B cell (primary cell): ENCODE measurements at regions not wholly inside any gene's neighbourhood (a gene's known extent, or its start where the extent isn't known, plus 50 kb on each side); places are given as distances from the start of the nearest gene placed in this dataset.

Source experiments
- ATAC-seq: fragments of 200-7000 bp; cut with Tn5 transposase; one replicate; pipeline ENCODE4 v1.10.0; 2021; ENCODE audit warnings: low read depth, mild to moderate bottlenecking, moderate number of reproducible peaks, moderate library complexity
- CTCF ChIA-PET: fragments of 350-600 bp; sonication (Branson Sonifier 250); formaldehyde crosslinking; loops from one replicate; lab custom pipeline; 2021; ENCODE audit warnings: antibody characterized with exemption, inconsistent platforms; lab: Charles Lee
- POLR2A ChIA-PET: fragments of 350-600 bp; sonication (Branson Sonifier 250); formaldehyde crosslinking; loops from one replicate; lab custom pipeline; 2021; ENCODE audit warnings: antibody characterized with exemption; lab: Charles Lee
- DNase-seq: peaks from one replicate; pipeline ENCODE4 v3.0.0; 2013
- H2AFZ ChIP-seq: 2 replicates; pipeline ENCODE4 v1.6.1; 2012; ENCODE audit warnings: mild to moderate bottlenecking, low read depth, low read length; ENCODE audit not compliant: insufficient read depth, poor library complexity, severe bottlenecking
- H3K27ac ChIP-seq, 2 donors: 1 replicate in 1 of 2; 2 replicates in 1 of 2; pipeline ENCODE4 v1.5.1; 2012 to 2013; ENCODE audit warnings: low read length in 2 of 2, mild to moderate bottlenecking in 2 of 2, moderate library complexity in 1 of 2
- H3K27me3 ChIP-seq, 4 experiments: fragments of 200-600 bp in 1 of 4; sonication (generic) in 1 of 4; replicated peaks in 1 of 4; 1 replicate in 2 of 4; 2 replicates in 2 of 4; pipeline versions ENCODE4 v1.6.1 to v1.7.0; 2013 to 2016; ENCODE audit warnings: low read length in 3 of 4, mild to moderate bottlenecking in 2 of 4, mixed read lengths in 1 of 4, moderate library complexity in 1 of 4; ENCODE audit not compliant: insufficient read depth in 4 of 4, control insufficient read depth in 3 of 4; ENCODE audit errors: control extremely low read depth in 1 of 4
- H3K36me3 ChIP-seq, 2 experiments: replicated peaks in 1 of 2; 1 replicate in 1 of 2; 2 replicates in 1 of 2; pipeline versions ENCODE4 v1.6.1 to v1.7.1; 2013; ENCODE audit warnings: low read length in 1 of 2; ENCODE audit not compliant: insufficient read depth in 2 of 2, control insufficient read depth in 1 of 2; ENCODE audit errors: control extremely low read depth in 1 of 2, extremely low read depth in 1 of 2
- H3K4me1 ChIP-seq, 2 donors: fragments of 200-600 bp in 1 of 2; sonication (generic) in 1 of 2; 1 replicate in 1 of 2; 2 replicates in 1 of 2; pipeline versions ENCODE4 v1.5.1 to v1.6.1; 2013 to 2017; ENCODE audit warnings: low read length in 2 of 2; ENCODE audit not compliant: control insufficient read depth in 2 of 2, insufficient read depth in 2 of 2
- H3K4me2 ChIP-seq: replicated peaks from 2 replicates; pipeline ENCODE3; 2012; ENCODE audit warnings: mild to moderate bottlenecking, low read depth, low read length; ENCODE audit not compliant: poor library complexity, severe bottlenecking
- H3K4me3 ChIP-seq, 5 experiments: fragments of 200-600 bp in 1 of 5; sonication (generic) in 1 of 5; 1 replicate in 3 of 5; 2 replicates in 2 of 5; pipeline versions ENCODE4 v1.5.1 to v1.7.0; 2011 to 2016; ENCODE audit warnings: low read length in 4 of 5, mild to moderate bottlenecking in 4 of 5, low read depth in 2 of 5, control low read depth in 1 of 5, moderate library complexity in 1 of 5; ENCODE audit not compliant: insufficient read depth in 1 of 5; ENCODE audit errors: control extremely low read depth in 1 of 5, extremely low read depth in 1 of 5
- H3K79me2 ChIP-seq: fragments of 200-600 bp; sonication (generic); one replicate; pipeline ENCODE4 v1.6.0; 2016; ENCODE audit warnings: low read length; ENCODE audit not compliant: control insufficient read depth, insufficient read depth
- H3K9ac ChIP-seq: fragments of 200-600 bp; sonication (generic); 2 replicates; pipeline ENCODE4 v1.6.1; 2017; ENCODE audit warnings: mild to moderate bottlenecking, low read length, moderate library complexity
- H3K9me3 ChIP-seq, 3 donors: one replicate each; pipeline versions ENCODE4 v1.6.1 to v1.7.1; 2013; ENCODE audit warnings: low read length in 2 of 3; ENCODE audit not compliant: control insufficient read depth in 2 of 3, insufficient read depth in 1 of 3; ENCODE audit errors: control extremely low read depth in 1 of 3
- H4K20me1 ChIP-seq: 2 replicates; pipeline ENCODE4 v1.6.0; 2012; ENCODE audit warnings: mild to moderate bottlenecking, low read length; ENCODE audit not compliant: insufficient read depth, control insufficient read depth, poor library complexity, severe bottlenecking
- H3K27ac Mint-ChIP-seq: one replicate; pipeline ENCODE4 v1.8.0; 2021; ENCODE audit warnings: mixed read lengths
- H3K27me3 Mint-ChIP-seq: one replicate; pipeline ENCODE4 v1.8.0; 2021; ENCODE audit warnings: mixed read lengths
- H3K4me1 Mint-ChIP-seq: one replicate; pipeline ENCODE4 v1.8.0; 2021; ENCODE audit warnings: mixed read lengths
- H3K4me3 Mint-ChIP-seq: one replicate; pipeline ENCODE4 v1.8.0; 2021; ENCODE audit warnings: mixed read lengths
- H3K9me3 Mint-ChIP-seq: one replicate; pipeline ENCODE4 v1.8.0; 2022; ENCODE audit warnings: mixed read lengths; ENCODE audit not compliant: insufficient read depth
- EZH2 ChIP-seq: IDR thresholded peaks from 2 replicates; pipeline ENCODE4 v1.6.1; 2012; ENCODE audit warnings: borderline replicate concordance, low read depth, mild to moderate bottlenecking, moderate library complexity, low read length; ENCODE audit not compliant: insufficient read depth, poor library complexity, severe bottlenecking
- WGBS: methylation state at CpG from one replicate; pipeline ENCODE4 v1.1.5; 2013; ENCODE audit warnings: missing lambda C conversion rate; ENCODE audit not compliant: insufficient coverage; 5-methylcytosine and 5-hydroxymethylcytosine counted together
- intact Hi-C: fragments of 100-400 bp; cut with micrococcal nuclease; formaldehyde crosslinking; loops from one replicate; pipeline ENCODE4 v1.10.0; 2022
- TF ChIP-seq, protein P1 (sequence below): fragments of 200-600 bp; IDR thresholded peaks from one replicate; pipeline ENCODE4 v1.8.0; 2022; ENCODE audit warnings: antibody characterized with exemption, mild to moderate bottlenecking

DNA sequence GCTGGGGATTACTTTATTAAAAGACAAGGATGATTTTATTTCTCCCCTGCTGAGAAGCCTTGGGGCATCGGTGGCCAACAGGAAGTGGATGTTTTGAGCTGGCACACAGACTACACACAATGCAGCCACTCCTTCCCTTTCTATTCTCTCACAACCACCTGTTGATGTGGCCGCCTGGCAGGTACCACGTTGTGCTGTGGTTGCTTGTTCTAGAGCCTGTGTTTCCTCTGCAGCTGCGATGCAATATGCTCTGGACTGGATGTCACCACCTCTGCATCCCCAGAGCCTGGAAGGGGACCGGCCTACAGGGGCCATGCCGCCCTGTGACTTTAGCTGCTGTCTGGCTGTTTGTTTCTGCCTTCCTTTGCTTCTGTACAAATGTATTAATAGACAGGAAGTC is 195.7 kb upstream of the CELF2 start:
- H3K27me3 ChIP-seq = peaks cover 0 to 5% (median 0%) of the 10 kb centered on the region in 4 experiments
- no peaks in the 10 kb centered on the region for H3K4me1 ChIP-seq
- ChIA-PET POLR2A (no interaction called here), CTCF (no interaction called here)
- intact Hi-C loops = no loop called here
- H3K4me3 ChIP-seq = no peak overlapping the region
- ATAC-seq (no peak), DNase-seq (no peak)
- no peaks in the 10 kb centered on the region for H3K9me3 ChIP-seq
- no peaks in the 10 kb centered on the region for H3K4me1 Mint-ChIP-seq
- no peak overlapping the region for H2AFZ ChIP-seq
- H3K27ac ChIP-seq = no peak overlapping the region
- peaks cover 14% of the 10 kb centered on the region for H3K27me3 Mint-ChIP-seq
- WGBS = 26% methylated on average over 4 of the region's 6 CpGs
- H3K4me3 Mint-ChIP-seq = no peak overlapping the region
- H3K9me3 Mint-ChIP-seq = no peaks in the 10 kb centered on the region
- H3K27ac Mint-ChIP-seq = no peak overlapping the region
- H3K36me3 ChIP-seq = no peaks in the 10 kb centered on the region
- H4K20me1 ChIP-seq = no peaks in the 10 kb centered on the region
- H3K9ac ChIP-seq = no peak overlapping the region
- TF ChIP-seq EZH2 = no peak
- TF ChIP-seq, protein P1, sequence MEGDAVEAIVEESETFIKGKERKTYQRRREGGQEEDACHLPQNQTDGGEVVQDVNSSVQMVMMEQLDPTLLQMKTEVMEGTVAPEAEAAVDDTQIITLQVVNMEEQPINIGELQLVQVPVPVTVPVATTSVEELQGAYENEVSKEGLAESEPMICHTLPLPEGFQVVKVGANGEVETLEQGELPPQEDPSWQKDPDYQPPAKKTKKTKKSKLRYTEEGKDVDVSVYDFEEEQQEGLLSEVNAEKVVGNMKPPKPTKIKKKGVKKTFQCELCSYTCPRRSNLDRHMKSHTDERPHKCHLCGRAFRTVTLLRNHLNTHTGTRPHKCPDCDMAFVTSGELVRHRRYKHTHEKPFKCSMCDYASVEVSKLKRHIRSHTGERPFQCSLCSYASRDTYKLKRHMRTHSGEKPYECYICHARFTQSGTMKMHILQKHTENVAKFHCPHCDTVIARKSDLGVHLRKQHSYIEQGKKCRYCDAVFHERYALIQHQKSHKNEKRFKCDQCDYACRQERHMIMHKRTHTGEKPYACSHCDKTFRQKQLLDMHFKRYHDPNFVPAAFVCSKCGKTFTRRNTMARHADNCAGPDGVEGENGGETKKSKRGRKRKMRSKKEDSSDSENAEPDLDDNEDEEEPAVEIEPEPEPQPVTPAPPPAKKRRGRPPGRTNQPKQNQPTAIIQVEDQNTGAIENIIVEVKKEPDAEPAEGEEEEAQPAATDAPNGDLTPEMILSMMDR = no peak
- H3K4me2 ChIP-seq = no peak overlapping the region
- no peaks in the 10 kb centered on the region for H3K79me2 ChIP-seq

DNA sequence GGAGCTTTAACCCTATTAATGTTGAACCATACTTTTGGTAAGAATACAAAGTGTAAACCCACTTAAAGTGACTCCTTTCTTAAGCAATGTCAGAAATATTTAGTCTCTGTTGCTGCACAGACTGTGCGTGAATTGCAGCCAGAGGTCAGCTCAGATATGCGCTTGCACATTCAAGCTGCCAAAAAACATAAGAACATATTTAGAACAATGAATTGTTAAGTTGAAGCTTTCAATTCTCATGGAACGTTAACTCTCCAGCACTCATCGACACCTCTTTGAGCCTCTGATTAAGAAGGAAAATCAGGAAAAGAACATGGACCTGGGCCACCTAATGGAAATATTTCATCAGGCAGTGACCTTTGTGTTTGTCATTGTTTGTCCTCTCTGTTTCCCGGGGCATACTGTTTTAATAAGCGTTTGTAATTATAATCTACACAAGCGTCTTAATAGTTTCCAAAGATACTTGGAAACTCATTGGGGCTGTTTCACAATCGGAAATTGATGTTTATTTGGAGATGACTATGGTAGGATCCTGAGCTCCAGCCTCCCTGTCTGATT is 193.0 kb upstream of the CELF2 start:
- WGBS = 92% methylated on average over 3 of the region's 8 CpGs
- no peaks in the 10 kb centered on the region for H3K4me1 ChIP-seq
- H3K27ac Mint-ChIP-seq = no peak overlapping the region
- no peaks in the 10 kb centered on the region for H3K4me1 Mint-ChIP-seq
- no peak overlapping the region for H3K4me3 ChIP-seq
- no peaks in the 10 kb centered on the region for H3K9me3 Mint-ChIP-seq
- no peaks in the 10 kb centered on the region for H3K9me3 ChIP-seq
- H3K27me3 Mint-ChIP-seq = peaks cover 21% of the 10 kb centered on the region
- H3K4me3 Mint-ChIP-seq = no peak overlapping the region
- no peak overlapping the region for H3K4me2 ChIP-seq
- ChIA-PET CTCF (no interaction called here), POLR2A (no interaction called here)
- H3K27ac ChIP-seq = no peak overlapping the region
- TF ChIP-seq, protein P1 = no peak
- no peak for TF ChIP-seq EZH2
- H2AFZ ChIP-seq = no peak overlapping the region
- H3K27me3 ChIP-seq = peaks cover 0 to 5% (median 0%) of the 10 kb centered on the region in 4 experiments
- no peaks in the 10 kb centered on the region for H3K36me3 ChIP-seq
- H4K20me1 ChIP-seq = no peaks in the 10 kb centered on the region
- no peak overlapping the region for H3K9ac ChIP-seq
- DNase-seq (no peak), ATAC-seq (no peak)
- no peaks in the 10 kb centered on the region for H3K79me2 ChIP-seq
- intact Hi-C loops = no loop called here
